Thoracic aorta (tissue), 2 donors: ENCODE measurements at regions not wholly inside any gene's neighbourhood (a gene's known extent, or its start where the extent isn't known, plus 50 kb on each side); places are given as distances from the start of the nearest gene placed in this dataset.

ENCODE experiments used
- ATAC-seq: fragments of 150-250 bp; one replicate; pipeline ENCODE4 v1.8.0; 2017; ENCODE audit warnings: low read depth; ENCODE audit not compliant: insufficient number of reproducible peaks, low FRiP score
- DNase-seq: peaks from one replicate; pipeline ENCODE4 v3.0.0-alpha.2; 2020; ENCODE audit warnings: low spot score
- H3K27ac ChIP-seq, 2 donors: fragments of 200-600 bp; sonication (generic); 1 replicate in 1 of 2; 2 replicates in 1 of 2; pipeline ENCODE4 v1.5.1; 2016; ENCODE audit warnings: mild to moderate bottlenecking in 2 of 2, moderate library complexity in 2 of 2
- H3K27me3 ChIP-seq: fragments of 200-600 bp; sonication (generic); replicated peaks from 2 replicates; pipeline ENCODE4 v1.6.0; 2016; ENCODE audit warnings: mild to moderate bottlenecking; ENCODE audit not compliant: insufficient read depth
- H3K36me3 ChIP-seq: fragments of 200-600 bp; sonication (generic); one replicate; pipeline ENCODE4 v1.5.1; 2016
- H3K4me1 ChIP-seq, 2 donors: fragments of 200-600 bp; sonication (generic); 1 replicate in 1 of 2; 2 replicates in 1 of 2; pipeline versions ENCODE4 v1.5.1 to v1.6.0; 2016; ENCODE audit warnings: low read depth in 2 of 2, mild to moderate bottlenecking in 1 of 2; ENCODE audit not compliant: control insufficient read depth in 1 of 2
- H3K4me3 ChIP-seq: fragments of 200-600 bp; sonication (generic); 2 replicates; pipeline ENCODE4 v1.5.1; 2016; ENCODE audit warnings: mild to moderate bottlenecking
- H3K9me3 ChIP-seq: fragments of 200-600 bp; sonication (generic); 2 replicates; pipeline ENCODE4 v1.5.1; 2016
- TF ChIP-seq, protein P1 (sequence below): fragments of 200-600 bp; sonication (generic); IDR thresholded peaks from one replicate; pipeline ENCODE4 v1.5.1; 2019; ENCODE audit warnings: antibody characterized with exemption

DNA sequence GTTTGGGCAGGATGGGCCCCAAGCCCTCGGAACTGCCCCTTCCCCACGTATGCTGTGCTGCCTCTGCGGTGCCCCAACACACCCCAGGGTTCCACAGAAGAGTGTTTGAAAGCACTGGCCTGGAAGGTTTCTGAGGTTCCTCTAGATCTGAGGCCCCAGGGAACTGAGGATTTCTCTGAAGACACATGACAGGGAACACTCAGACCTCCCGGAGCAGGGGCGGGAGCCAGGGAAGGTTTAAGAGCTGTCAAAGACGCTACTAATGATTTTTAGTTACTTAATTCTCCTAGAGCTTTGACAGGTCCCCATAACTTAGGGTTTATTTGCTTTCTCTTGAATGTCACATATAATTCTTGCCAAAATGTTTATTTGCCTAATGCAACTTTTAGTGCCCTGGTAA, 212.3 kb upstream of the GRIK3 start:
- DNase-seq (no peak), ATAC-seq (no peak)
- Histone ChIP-seq H3K4me1 (no peaks in the 10 kb centered on the region), H3K36me3 (no peaks in the 10 kb centered on the region), H3K27ac (no peak overlapping the region), H3K9me3 (no peaks in the 10 kb centered on the region), H3K4me3 (no peak overlapping the region), H3K27me3 (no peaks in the 10 kb centered on the region)
- TF ChIP-seq, protein P1, sequence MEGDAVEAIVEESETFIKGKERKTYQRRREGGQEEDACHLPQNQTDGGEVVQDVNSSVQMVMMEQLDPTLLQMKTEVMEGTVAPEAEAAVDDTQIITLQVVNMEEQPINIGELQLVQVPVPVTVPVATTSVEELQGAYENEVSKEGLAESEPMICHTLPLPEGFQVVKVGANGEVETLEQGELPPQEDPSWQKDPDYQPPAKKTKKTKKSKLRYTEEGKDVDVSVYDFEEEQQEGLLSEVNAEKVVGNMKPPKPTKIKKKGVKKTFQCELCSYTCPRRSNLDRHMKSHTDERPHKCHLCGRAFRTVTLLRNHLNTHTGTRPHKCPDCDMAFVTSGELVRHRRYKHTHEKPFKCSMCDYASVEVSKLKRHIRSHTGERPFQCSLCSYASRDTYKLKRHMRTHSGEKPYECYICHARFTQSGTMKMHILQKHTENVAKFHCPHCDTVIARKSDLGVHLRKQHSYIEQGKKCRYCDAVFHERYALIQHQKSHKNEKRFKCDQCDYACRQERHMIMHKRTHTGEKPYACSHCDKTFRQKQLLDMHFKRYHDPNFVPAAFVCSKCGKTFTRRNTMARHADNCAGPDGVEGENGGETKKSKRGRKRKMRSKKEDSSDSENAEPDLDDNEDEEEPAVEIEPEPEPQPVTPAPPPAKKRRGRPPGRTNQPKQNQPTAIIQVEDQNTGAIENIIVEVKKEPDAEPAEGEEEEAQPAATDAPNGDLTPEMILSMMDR: no peak

DNA sequence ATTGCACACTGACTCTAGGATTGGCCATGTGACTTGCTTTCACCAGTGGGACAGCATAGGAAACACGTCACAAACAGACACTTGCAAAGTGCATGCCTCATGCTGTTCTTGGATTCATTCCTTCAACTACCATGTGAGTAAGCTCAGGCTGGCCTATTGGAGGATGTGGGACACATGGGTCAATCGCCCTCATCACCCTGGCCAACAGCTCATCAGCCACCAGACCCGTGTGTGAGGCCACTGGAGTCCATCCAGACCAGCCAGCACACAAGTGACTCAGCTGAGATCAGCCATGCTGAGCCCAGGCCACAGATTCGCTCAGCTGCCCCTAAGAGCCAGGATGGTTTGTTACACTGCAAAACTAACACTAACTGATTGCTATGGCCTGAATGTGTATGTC, 216.1 kb upstream of the GRIK3 start:
- no peak for DNase-seq
- Histone ChIP-seq H3K36me3 (no peaks in the 10 kb centered on the region), H3K4me1 (no peaks in the 10 kb centered on the region), H3K9me3 (no peaks in the 10 kb centered on the region), H3K27me3 (no peaks in the 10 kb centered on the region), H3K4me3 (no peak overlapping the region), H3K27ac (no peak overlapping the region)
- TF ChIP-seq, protein P1: no peak
- ATAC-seq: no peak

DNA sequence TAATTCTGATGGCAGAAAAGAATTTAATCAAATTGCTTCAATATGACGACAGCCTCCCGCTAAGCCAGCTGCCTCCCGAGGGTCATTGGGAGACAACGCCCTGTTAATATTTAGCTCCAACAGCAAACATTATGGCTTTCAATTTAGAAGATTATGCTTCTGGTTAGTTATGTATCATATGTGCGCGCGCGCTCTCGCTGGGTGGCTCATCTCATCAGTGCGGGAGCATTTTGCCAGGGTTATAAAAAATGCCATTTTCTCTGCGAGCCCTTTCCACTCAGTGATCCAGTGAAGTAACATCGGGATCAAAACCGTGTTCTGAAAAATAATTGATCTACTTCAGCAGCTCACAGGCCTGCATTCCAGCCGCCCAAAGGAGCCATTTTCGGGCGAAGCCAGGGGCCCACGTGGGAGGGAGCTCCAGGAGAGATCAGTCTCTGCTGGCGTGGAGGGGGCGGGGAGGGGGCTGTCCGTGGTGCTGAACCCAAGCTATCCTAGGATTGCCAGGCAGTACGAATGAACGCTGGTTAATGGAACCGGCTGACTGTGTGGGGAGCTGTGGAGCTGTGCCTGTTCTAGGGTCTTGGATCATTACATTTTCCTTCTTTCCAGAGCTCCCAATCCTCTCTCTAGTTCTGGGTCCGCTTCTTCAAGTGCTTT, 219.1 kb upstream of the ZC3H12A start:
- Histone ChIP-seq H3K4me1 (no peaks in the 10 kb centered on the region), H3K4me3 (no peak overlapping the region), H3K9me3 (no peaks in the 10 kb centered on the region), H3K27me3 (no peaks in the 10 kb centered on the region), H3K27ac (no peak overlapping the region), H3K36me3 (no peaks in the 10 kb centered on the region)
- DNase-seq (no peak), ATAC-seq (no peak)
- TF ChIP-seq, protein P1: no peak

DNA sequence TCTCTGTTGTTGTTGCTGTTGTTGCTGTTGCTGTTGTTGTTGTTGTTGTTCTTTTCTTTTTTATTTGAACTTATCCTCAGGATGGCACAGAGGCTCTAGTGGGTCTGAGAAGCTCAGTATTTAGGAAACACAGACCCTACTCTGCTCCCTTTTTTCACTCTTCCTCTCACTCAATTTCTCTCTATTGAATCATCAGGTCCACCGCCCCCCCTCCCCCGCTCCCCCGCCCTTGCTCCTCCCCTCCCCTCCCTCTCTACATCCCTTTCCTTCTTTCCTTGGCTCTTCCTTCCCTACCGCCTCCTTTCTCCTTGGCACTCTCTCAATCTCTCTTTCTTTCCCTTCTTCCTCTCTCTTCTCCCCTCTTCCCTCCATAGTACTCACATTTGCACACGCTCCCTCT, 218.5 kb upstream of the ZC3H12A start:
- no peak for ATAC-seq
- Histone ChIP-seq H3K27ac (no peak overlapping the region), H3K4me1 (no peaks in the 10 kb centered on the region), H3K27me3 (no peaks in the 10 kb centered on the region), H3K4me3 (no peak overlapping the region), H3K9me3 (no peaks in the 10 kb centered on the region), H3K36me3 (no peaks in the 10 kb centered on the region)
- DNase-seq: no peak
- TF ChIP-seq, protein P1: no peak

DNA sequence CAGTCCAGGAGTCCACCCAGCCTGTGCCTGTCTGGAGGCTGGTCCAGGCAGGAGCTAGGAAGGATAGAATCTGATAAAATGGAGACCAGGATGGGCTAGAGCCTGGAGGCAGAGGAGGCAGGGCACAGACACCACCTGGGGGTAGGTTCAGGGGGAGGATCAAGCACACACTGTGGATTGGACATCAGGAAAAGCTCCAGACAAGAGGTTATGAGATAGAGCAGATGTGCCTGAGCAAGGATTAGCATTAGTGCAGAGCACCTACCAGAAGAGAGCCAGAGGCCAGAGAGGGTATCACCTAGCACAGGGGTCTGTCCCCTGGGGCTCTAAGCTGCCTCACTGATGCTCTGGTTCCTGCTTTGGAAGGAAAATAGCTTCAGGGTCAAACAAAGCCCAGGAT, 216.7 kb upstream of the ZC3H12A start:
- H3K4me1 ChIP-seq: no peaks in the 10 kb centered on the region
- ATAC-seq: no peak
- TF ChIP-seq, protein P1: no peak
- H3K4me3 ChIP-seq: no peak overlapping the region
- DNase-seq: no peak
- H3K27me3 ChIP-seq: no peaks in the 10 kb centered on the region
- H3K27ac ChIP-seq: no peak overlapping the region
- H3K9me3 ChIP-seq: no peaks in the 10 kb centered on the region
- H3K36me3 ChIP-seq: no peaks in the 10 kb centered on the region
